HEK293 (cell line): ENCODE measurements at regions not wholly inside any gene's neighbourhood (a gene's known extent, or its start where the extent isn't known, plus 50 kb on each side); places are given as distances from the start of the nearest gene placed in this dataset.

Experiments
- CTCF ChIA-PET: fragments of 350-600 bp; formaldehyde crosslinking; extraction: SDS; loops from one replicate; lab custom pipeline; 2021; ENCODE audit warnings: antibody characterized with exemption; lab: Yijun Ruan, JAX
- POLR2A ChIA-PET: fragments of 300-600 bp; formaldehyde crosslinking; extraction: SDS; loops from one replicate; lab custom pipeline; 2020; ENCODE audit warnings: antibody characterized with exemption, inconsistent platforms; lab: Yijun Ruan, JAX
- H3K27ac ChIP-seq: fragments of 200-500 bp; sonication (Bioruptor generic); 2 replicates; pipeline ENCODE4 v1.5.1; 2014; ENCODE audit warnings: low read depth, low read length, control low read depth, inconsistent platforms; ENCODE audit errors: extremely low read depth
- H3K36me3 ChIP-seq, 2 experiments: fragments of 200-500 bp in 1 of 2; sonication (Bioruptor generic) in 1 of 2; 1 replicate in 1 of 2; 2 replicates in 1 of 2; pipeline ENCODE4 v1.5.1; 2014 to 2017; ENCODE audit warnings: inconsistent platforms in 2 of 2, low read length in 2 of 2; ENCODE audit not compliant: control insufficient read depth in 2 of 2, insufficient read depth in 1 of 2
- H3K4me1 ChIP-seq: fragments of 200-500 bp; sonication (Bioruptor generic); 2 replicates; pipeline ENCODE4 v1.5.1; 2014; ENCODE audit warnings: mild to moderate bottlenecking, low read length, inconsistent platforms; ENCODE audit not compliant: control insufficient read depth, insufficient read depth
- H3K4me3 ChIP-seq: 2 replicates; pipeline ENCODE4 v1.5.1; 2011; ENCODE audit warnings: low read depth, mild to moderate bottlenecking, control low read depth, low read length, moderate library complexity
- H3K9me3 ChIP-seq: fragments of 200-500 bp; sonication (Bioruptor generic); 2 replicates; pipeline ENCODE4 v1.5.1; 2014; ENCODE audit warnings: low read depth, low read length, inconsistent platforms; ENCODE audit not compliant: control insufficient read depth, insufficient read depth
- ATF2 ChIP-seq: fragments of 450-650 bp; formaldehyde crosslinking; IDR thresholded peaks from 2 replicates; pipeline ENCODE4 v1.5.1; 2016; ENCODE audit warnings: missing biosample characterization, missing genetic modification characterization, low read depth
- ELK4 ChIP-seq: IDR thresholded peaks from 2 replicates; pipeline ENCODE4 v1.6.1; 2011; ENCODE audit warnings: mild to moderate bottlenecking, low read depth, low read length, borderline replicate concordance
- GLI4 ChIP-seq: fragments of 450-650 bp; formaldehyde crosslinking; IDR thresholded peaks from 2 replicates; pipeline ENCODE4 v1.5.1; 2016; ENCODE audit warnings: missing biosample characterization, missing genetic modification characterization
- GLIS2 ChIP-seq: fragments of 450-650 bp; formaldehyde crosslinking; IDR thresholded peaks from 2 replicates; pipeline ENCODE4 v1.5.1; 2016; ENCODE audit warnings: missing biosample characterization, missing genetic modification characterization
- HOXC10 ChIP-seq: sonication (generic); formaldehyde crosslinking; IDR thresholded peaks from 2 replicates; pipeline ENCODE4 v1.8.1; 2023; ENCODE audit warnings: mild to moderate bottlenecking, missing genetic modification reagents
- KLF16 ChIP-seq: fragments of 450-650 bp; formaldehyde crosslinking; IDR thresholded peaks from 2 replicates; pipeline ENCODE4 v1.5.1; 2017; ENCODE audit warnings: missing biosample characterization, missing genetic modification characterization
- OSR2 ChIP-seq: fragments of 450-650 bp; formaldehyde crosslinking; IDR thresholded peaks from 2 replicates; pipeline ENCODE4 v1.5.1; 2016; ENCODE audit warnings: missing biosample characterization, missing genetic modification characterization
- SALL2 ChIP-seq: fragments of 450-650 bp; formaldehyde crosslinking; IDR thresholded peaks from 2 replicates; pipeline ENCODE4 v1.5.0; 2017; ENCODE audit warnings: missing biosample characterization, mild to moderate bottlenecking, missing genetic modification characterization, borderline replicate concordance
- SP2 ChIP-seq: fragments of 450-650 bp; formaldehyde crosslinking; IDR thresholded peaks from 2 replicates; pipeline ENCODE4 v1.5.1; 2016; ENCODE audit warnings: missing biosample characterization, missing genetic modification characterization
- SP7 ChIP-seq: fragments of 450-650 bp; formaldehyde crosslinking; IDR thresholded peaks from 2 replicates; pipeline ENCODE4 v1.5.1; 2016; ENCODE audit warnings: missing biosample characterization, missing genetic modification characterization
- TCF7L2 ChIP-seq: IDR thresholded peaks from 2 replicates; pipeline ENCODE4 v1.6.1; 2011; ENCODE audit warnings: low read depth, mild to moderate bottlenecking, inconsistent platforms, low read length, moderate library complexity, borderline replicate concordance
- WT1 ChIP-seq: fragments of 450-650 bp; formaldehyde crosslinking; IDR thresholded peaks from 2 replicates; pipeline ENCODE4 v1.5.1; 2016; ENCODE audit warnings: missing biosample characterization, missing genetic modification characterization
- ZBTB20 ChIP-seq: fragments of 450-650 bp; formaldehyde crosslinking; IDR thresholded peaks from 2 replicates; pipeline ENCODE4 v1.5.1; 2016; ENCODE audit warnings: missing biosample characterization, missing genetic modification characterization
- ZEB2 ChIP-seq: fragments of 450-650 bp; formaldehyde crosslinking; IDR thresholded peaks from 2 replicates; pipeline ENCODE4 v1.5.1; 2016; ENCODE audit warnings: missing biosample characterization, missing genetic modification characterization
- ZFHX2 ChIP-seq: fragments of 450-650 bp; formaldehyde crosslinking; conservative IDR thresholded peaks from 2 replicates; pipeline ENCODE4 v1.5.1; 2016; ENCODE audit warnings: missing biosample characterization, missing genetic modification characterization
- ZFP37 ChIP-seq: fragments of 450-650 bp; formaldehyde crosslinking; IDR thresholded peaks from 2 replicates; pipeline ENCODE4 v1.5.1; 2016; ENCODE audit warnings: missing biosample characterization, missing genetic modification characterization
- ZNF112 ChIP-seq: fragments of 450-650 bp; formaldehyde crosslinking; IDR thresholded peaks from 2 replicates; pipeline ENCODE4 v1.5.0; 2017; ENCODE audit warnings: missing biosample characterization, missing genetic modification characterization
- ZNF157 ChIP-seq: fragments of 450-650 bp; formaldehyde crosslinking; IDR thresholded peaks from 2 replicates; pipeline ENCODE4 v1.5.1; 2016; ENCODE audit warnings: missing biosample characterization, missing genetic modification characterization
- ZNF274 ChIP-seq, 2 experiments: fragments of 200-500 bp in 1 of 2; fragments of 450-650 bp in 1 of 2; sonication (Bioruptor generic) in 1 of 2; formaldehyde crosslinking in 1 of 2; IDR thresholded peaks; 2 replicates each; pipeline versions ENCODE4 v1.5.1 to v1.6.1; 2014 to 2016; ENCODE audit warnings: borderline replicate concordance in 1 of 2, inconsistent platforms in 1 of 2, low read length in 1 of 2, missing biosample characterization in 1 of 2, missing genetic modification characterization in 1 of 2
- ZNF280D ChIP-seq: fragments of 450-650 bp; formaldehyde crosslinking; IDR thresholded peaks from 2 replicates; pipeline ENCODE4 v1.5.1; 2016; ENCODE audit warnings: missing biosample characterization, missing genetic modification characterization
- ZNF48 ChIP-seq: fragments of 450-650 bp; formaldehyde crosslinking; IDR thresholded peaks from 2 replicates; pipeline ENCODE4 v1.5.1; 2016; ENCODE audit warnings: missing biosample characterization, missing genetic modification characterization
- ZNF530 ChIP-seq: fragments of 450-650 bp; formaldehyde crosslinking; IDR thresholded peaks from 2 replicates; pipeline ENCODE4 v1.5.1; 2016; ENCODE audit warnings: low read depth, missing biosample characterization, missing genetic modification characterization
- ZNF585B ChIP-seq: fragments of 450-650 bp; formaldehyde crosslinking; IDR thresholded peaks from 2 replicates; pipeline ENCODE4 v1.5.1; 2016; ENCODE audit warnings: missing biosample characterization, missing genetic modification characterization
- ZNF677 ChIP-seq: fragments of 450-650 bp; IDR thresholded peaks from 2 replicates; pipeline ENCODE4 v1.5.0; 2018; ENCODE audit warnings: missing biosample characterization, mild to moderate bottlenecking, missing genetic modification characterization, moderate library complexity
- ZNF768 ChIP-seq: fragments of 450-650 bp; formaldehyde crosslinking; IDR thresholded peaks from 2 replicates; pipeline ENCODE4 v1.5.1; 2018; ENCODE audit warnings: missing biosample characterization, mild to moderate bottlenecking, missing genetic modification characterization
- ZNF843 ChIP-seq: fragments of 450-650 bp; formaldehyde crosslinking; IDR thresholded peaks from 2 replicates; pipeline ENCODE4 v1.5.1; 2016; ENCODE audit warnings: missing biosample characterization, missing genetic modification characterization
- ZXDB ChIP-seq: fragments of 450-650 bp; formaldehyde crosslinking; IDR thresholded peaks from 2 replicates; pipeline ENCODE4 v1.5.1; 2016; ENCODE audit warnings: missing biosample characterization, missing genetic modification characterization

GRCh38 chr2:48251437-48252148 lies 62.9 kb upstream of the FOXN2 start:
- TF ChIP-seq ZNF843 (tag by site-specific recombination) (no peak), SP7 (tag by site-specific recombination) (no peak), GLIS2 (no peak), ZNF530 (no peak), ZEB2 (no peak), ZNF677 (tag by site-specific recombination) (no peak)
- ChIA-PET POLR2A (no interaction called here), CTCF (interaction anchor here (0.6 kb wide), 2 partner anchors 60 to 178 kb away, joined by 3 to 4 read pairs; no protein-coding TSS in a partner anchor)
- no peak overlapping the region for H3K4me3 ChIP-seq
- no peak overlapping the region for H3K27ac ChIP-seq
- H3K36me3 ChIP-seq: no peaks in the 10 kb centered on the region
- H3K4me1 ChIP-seq: 0 out of 2 replicates have a peak, but pooled peaks cover 11% of the 10 kb centered on the region
- H3K9me3 ChIP-seq: no peaks in the 10 kb centered on the region

- H3K27ac ChIP-seq: no peak overlapping the region
- POLR2A ChIA-PET: no interaction called here
- H3K4me1 ChIP-seq: 0 out of 2 replicates have a peak, but pooled peaks cover 11% of the 10 kb centered on the region
- CTCF ChIA-PET: no interaction called here
- TF ChIP-seq KLF16: no peak
- no peak for TF ChIP-seq SALL2 (tag by site-specific recombination)
- no peak for TF ChIP-seq TCF7L2
- TF ChIP-seq ATF2 (tag by site-specific recombination): no peak
- no peak for TF ChIP-seq ZFP37 (tag by site-specific recombination)
- no peak for TF ChIP-seq ZNF157
- no peak for TF ChIP-seq ZNF112
- TF ChIP-seq ZNF768 (tag by site-specific recombination): no peak
- TF ChIP-seq HOXC10: no peak
- TF ChIP-seq WT1 (tag by site-specific recombination): no peak
- no peaks in the 10 kb centered on the region for H3K9me3 ChIP-seq
- no peak overlapping the region for H3K4me3 ChIP-seq
- no peaks in the 10 kb centered on the region for H3K36me3 ChIP-seq
These were observed 61.2 kb upstream of the FOXN2 start for GRCh38 chr2:48253301-48253700.

GRCh38 chr2:48254839-48255238 lies 59.6 kb upstream of the FOXN2 start:
- ChIA-PET POLR2A (no interaction called here), CTCF (no interaction called here)
- Histone ChIP-seq H3K27ac (no peak overlapping the region), H3K4me1 (0 out of 2 replicates have a peak, but pooled peaks cover 2% of the 10 kb centered on the region), H3K9me3 (no peaks in the 10 kb centered on the region), H3K4me3 (no peak overlapping the region), H3K36me3 (no peaks in the 10 kb centered on the region)
- TF ChIP-seq SP2 (tag by site-specific recombination) (no peak), ZNF585B (tag by site-specific recombination) (no peak), ZXDB (tag by site-specific recombination) (no peak), ZNF274 (IDR thresholded peaks at IDR 0.05; ENCODE audit: low read length) (no peak), ZNF274 (tag by site-specific recombination; IDR thresholded peaks at IDR 0.05; ENCODE audit: borderline replicate concordance) (no peak), ELK4 (no peak), SALL2 (tag by site-specific recombination) (no peak), ZNF48 (tag by site-specific recombination) (no peak), OSR2 (tag by site-specific recombination) (no peak), ZNF768 (tag by site-specific recombination) (no peak), GLI4 (no peak), ZNF280D (tag by site-specific recombination) (no peak), ZBTB20 (no peak), ZFHX2 (no peak)
